B cell (primary cell): ENCODE measurements at regions not wholly inside any gene's neighbourhood (a gene's known extent, or its start where the extent isn't known, plus 50 kb on each side); places are given as distances from the start of the nearest gene placed in this dataset.
"Not testable (repeated sequence)": the region's sequence is repeated elsewhere in the genome, so short reads cannot be mapped to it uniquely, and the experiment has no call there.

ENCODE experiments used
- ATAC-seq: fragments of 200-7000 bp; cut with Tn5 transposase; one replicate; pipeline ENCODE4 v1.10.0; 2021; ENCODE audit warnings: low read depth, mild to moderate bottlenecking, moderate number of reproducible peaks, moderate library complexity
- CTCF ChIA-PET: fragments of 350-600 bp; sonication (Branson Sonifier 250); formaldehyde crosslinking; loops from one replicate; lab custom pipeline; 2021; ENCODE audit warnings: antibody characterized with exemption, inconsistent platforms; lab: Charles Lee
- POLR2A ChIA-PET: fragments of 350-600 bp; sonication (Branson Sonifier 250); formaldehyde crosslinking; loops from one replicate; lab custom pipeline; 2021; ENCODE audit warnings: antibody characterized with exemption; lab: Charles Lee
- DNase-seq: peaks from one replicate; pipeline ENCODE4 v3.0.0; 2013
- H2AFZ ChIP-seq: 2 replicates; pipeline ENCODE4 v1.6.1; 2012; ENCODE audit warnings: mild to moderate bottlenecking, low read depth, low read length; ENCODE audit not compliant: insufficient read depth, poor library complexity, severe bottlenecking
- H3K27ac ChIP-seq, 2 donors: 1 replicate in 1 of 2; 2 replicates in 1 of 2; pipeline ENCODE4 v1.5.1; 2012 to 2013; ENCODE audit warnings: low read length in 2 of 2, mild to moderate bottlenecking in 2 of 2, moderate library complexity in 1 of 2
- H3K27me3 ChIP-seq, 4 experiments: fragments of 200-600 bp in 1 of 4; sonication (generic) in 1 of 4; replicated peaks in 1 of 4; 1 replicate in 2 of 4; 2 replicates in 2 of 4; pipeline versions ENCODE4 v1.6.1 to v1.7.0; 2013 to 2016; ENCODE audit warnings: low read length in 3 of 4, mild to moderate bottlenecking in 2 of 4, mixed read lengths in 1 of 4, moderate library complexity in 1 of 4; ENCODE audit not compliant: insufficient read depth in 4 of 4, control insufficient read depth in 3 of 4; ENCODE audit errors: control extremely low read depth in 1 of 4
- H3K36me3 ChIP-seq, 2 experiments: replicated peaks in 1 of 2; 1 replicate in 1 of 2; 2 replicates in 1 of 2; pipeline versions ENCODE4 v1.6.1 to v1.7.1; 2013; ENCODE audit warnings: low read length in 1 of 2; ENCODE audit not compliant: insufficient read depth in 2 of 2, control insufficient read depth in 1 of 2; ENCODE audit errors: control extremely low read depth in 1 of 2, extremely low read depth in 1 of 2
- H3K4me1 ChIP-seq, 2 donors: fragments of 200-600 bp in 1 of 2; sonication (generic) in 1 of 2; 1 replicate in 1 of 2; 2 replicates in 1 of 2; pipeline versions ENCODE4 v1.5.1 to v1.6.1; 2013 to 2017; ENCODE audit warnings: low read length in 2 of 2; ENCODE audit not compliant: control insufficient read depth in 2 of 2, insufficient read depth in 2 of 2
- H3K4me2 ChIP-seq: replicated peaks from 2 replicates; pipeline ENCODE3; 2012; ENCODE audit warnings: mild to moderate bottlenecking, low read depth, low read length; ENCODE audit not compliant: poor library complexity, severe bottlenecking
- H3K4me3 ChIP-seq, 5 experiments: fragments of 200-600 bp in 1 of 5; sonication (generic) in 1 of 5; 1 replicate in 3 of 5; 2 replicates in 2 of 5; pipeline versions ENCODE4 v1.5.1 to v1.7.0; 2011 to 2016; ENCODE audit warnings: low read length in 4 of 5, mild to moderate bottlenecking in 4 of 5, low read depth in 2 of 5, control low read depth in 1 of 5, moderate library complexity in 1 of 5; ENCODE audit not compliant: insufficient read depth in 1 of 5; ENCODE audit errors: control extremely low read depth in 1 of 5, extremely low read depth in 1 of 5
- H3K79me2 ChIP-seq: fragments of 200-600 bp; sonication (generic); one replicate; pipeline ENCODE4 v1.6.0; 2016; ENCODE audit warnings: low read length; ENCODE audit not compliant: control insufficient read depth, insufficient read depth
- H3K9ac ChIP-seq: fragments of 200-600 bp; sonication (generic); 2 replicates; pipeline ENCODE4 v1.6.1; 2017; ENCODE audit warnings: mild to moderate bottlenecking, low read length, moderate library complexity
- H3K9me3 ChIP-seq, 3 donors: one replicate each; pipeline versions ENCODE4 v1.6.1 to v1.7.1; 2013; ENCODE audit warnings: low read length in 2 of 3; ENCODE audit not compliant: control insufficient read depth in 2 of 3, insufficient read depth in 1 of 3; ENCODE audit errors: control extremely low read depth in 1 of 3
- H4K20me1 ChIP-seq: 2 replicates; pipeline ENCODE4 v1.6.0; 2012; ENCODE audit warnings: mild to moderate bottlenecking, low read length; ENCODE audit not compliant: insufficient read depth, control insufficient read depth, poor library complexity, severe bottlenecking
- H3K27ac Mint-ChIP-seq: one replicate; pipeline ENCODE4 v1.8.0; 2021; ENCODE audit warnings: mixed read lengths
- H3K27me3 Mint-ChIP-seq: one replicate; pipeline ENCODE4 v1.8.0; 2021; ENCODE audit warnings: mixed read lengths
- H3K4me1 Mint-ChIP-seq: one replicate; pipeline ENCODE4 v1.8.0; 2021; ENCODE audit warnings: mixed read lengths
- H3K4me3 Mint-ChIP-seq: one replicate; pipeline ENCODE4 v1.8.0; 2021; ENCODE audit warnings: mixed read lengths
- H3K9me3 Mint-ChIP-seq: one replicate; pipeline ENCODE4 v1.8.0; 2022; ENCODE audit warnings: mixed read lengths; ENCODE audit not compliant: insufficient read depth
- CTCF ChIP-seq: fragments of 200-600 bp; IDR thresholded peaks from one replicate; pipeline ENCODE4 v1.8.0; 2022; ENCODE audit warnings: antibody characterized with exemption, mild to moderate bottlenecking
- EZH2 ChIP-seq: IDR thresholded peaks from 2 replicates; pipeline ENCODE4 v1.6.1; 2012; ENCODE audit warnings: borderline replicate concordance, low read depth, mild to moderate bottlenecking, moderate library complexity, low read length; ENCODE audit not compliant: insufficient read depth, poor library complexity, severe bottlenecking
- WGBS: methylation state at CpG from one replicate; pipeline ENCODE4 v1.1.5; 2013; ENCODE audit warnings: missing lambda C conversion rate; ENCODE audit not compliant: insufficient coverage; 5-methylcytosine and 5-hydroxymethylcytosine counted together
- intact Hi-C: fragments of 100-400 bp; cut with micrococcal nuclease; formaldehyde crosslinking; loops from one replicate; pipeline ENCODE4 v1.10.0; 2022

- H3K79me2 ChIP-seq: peaks cover 91% of the 10 kb centered on the region
- H3K36me3 ChIP-seq, H3K9me3 Mint-ChIP-seq, ATAC-seq, H3K4me1 ChIP-seq, POLR2A ChIA-PET, CTCF ChIA-PET, H2AFZ ChIP-seq, H3K4me3 Mint-ChIP-seq, H3K27ac ChIP-seq, H3K9me3 ChIP-seq, H3K4me2 ChIP-seq, H3K27me3 Mint-ChIP-seq, H3K4me3 ChIP-seq, H3K9ac ChIP-seq, H3K27me3 ChIP-seq, DNase-seq: not testable (repeated sequence)
- peaks cover 61% of the 10 kb centered on the region for H4K20me1 ChIP-seq
- 95% methylated on average over 7 of the region's 7 CpGs for whole genome bisulfite sequencing
- peaks cover 65% of the 10 kb centered on the region for H3K4me1 Mint-ChIP-seq
- peak overlapping the region; percentile 15 for H3K27ac Mint-ChIP-seq
- intact Hi-C loops: loop anchor here (5.0 to 10.0 kb wide), 2 partner anchors 34 to 48 kb away; partner anchors contain the start of gene SEPTIN7
Observed at GRCh38 chr7:35853194-35853593, 52.3 kb downstream of the SEPTIN7 start.

- TF ChIP-seq CTCF (no peak), EZH2 (no peak)
- Histone ChIP-seq H3K9ac (no peak overlapping the region), H3K36me3 (peaks cover 1 to 5% of the 10 kb centered on the region in 2 experiments), H3K79me2 (peaks cover 91% of the 10 kb centered on the region), H2AFZ (no peak overlapping the region), H3K27ac (no peak overlapping the region), H4K20me1 (peaks cover 57% of the 10 kb centered on the region), H3K9me3 (peaks cover 0 to 1% (median 0%) of the 10 kb centered on the region in 3 donors), H3K4me3 (no peak overlapping the region), H3K4me2 (no peak overlapping the region), H3K4me1 (no peaks in the 10 kb centered on the region), H3K27me3 (no peaks in the 10 kb centered on the region)
- peaks cover 3% of the 10 kb centered on the region for H3K9me3 Mint-ChIP-seq
- H3K27me3 Mint-ChIP-seq: no peaks in the 10 kb centered on the region
- WGBS: 80% methylated on average over 1 of the region's 1 CpG
- ChIA-PET POLR2A (no interaction called here), CTCF (no interaction called here)
- H3K4me3 Mint-ChIP-seq: no peak overlapping the region
- no peak for DNase-seq
- H3K4me1 Mint-ChIP-seq: peaks cover 60% of the 10 kb centered on the region
- ATAC-seq: no peak
- intact Hi-C loops: loop anchor here (5.0 to 10.0 kb wide), 2 partner anchors 33 to 50 kb away; partner anchors contain the start of gene SEPTIN7
- H3K27ac Mint-ChIP-seq: no peak overlapping the region
Observed at GRCh38 chr7:35854311-35854710, 53.5 kb downstream of the SEPTIN7 start.
